GM21619 (cell line): ENCODE measurements at regions not wholly inside any gene's neighbourhood (a gene's known extent, or its start where the extent isn't known, plus 50 kb on each side); places are given as distances from the start of the nearest gene placed in this dataset.

ENCODE experiments used
- ATAC-seq: cut with Tn5 transposase; IDR thresholded peaks from one replicate; pipeline ENCODE4 v1.9.1; 2021; ENCODE audit not compliant: unreplicated experiment

DNA sequence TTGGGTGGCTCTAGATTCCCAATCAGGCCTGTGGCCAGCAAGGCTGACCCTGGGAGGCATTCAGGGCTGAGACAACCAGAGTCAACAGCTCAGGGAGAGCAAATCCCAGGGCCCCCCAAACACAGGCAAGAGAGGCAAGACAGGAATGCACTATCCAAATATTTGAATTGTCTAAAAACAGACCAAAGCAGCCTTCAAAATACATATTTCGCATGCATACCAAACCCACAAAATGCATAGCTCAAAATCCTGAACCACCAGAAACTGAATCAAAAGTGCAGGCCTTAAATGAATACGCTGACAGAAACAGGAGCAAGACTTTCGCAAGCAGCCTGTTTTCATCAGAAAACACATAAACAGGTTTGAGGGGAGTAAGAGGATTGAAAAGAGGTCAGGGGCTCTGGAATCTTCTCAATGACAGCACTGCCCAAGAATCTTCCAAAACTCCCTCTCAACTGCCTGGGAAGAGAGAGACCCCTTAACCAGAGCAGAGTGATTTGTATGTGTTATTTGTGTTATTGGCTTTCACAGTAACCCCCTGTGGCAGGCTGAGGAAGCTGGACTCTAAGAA, 213.6 kb upstream of the CDH5 start:
- ATAC-seq = no peak

DNA sequence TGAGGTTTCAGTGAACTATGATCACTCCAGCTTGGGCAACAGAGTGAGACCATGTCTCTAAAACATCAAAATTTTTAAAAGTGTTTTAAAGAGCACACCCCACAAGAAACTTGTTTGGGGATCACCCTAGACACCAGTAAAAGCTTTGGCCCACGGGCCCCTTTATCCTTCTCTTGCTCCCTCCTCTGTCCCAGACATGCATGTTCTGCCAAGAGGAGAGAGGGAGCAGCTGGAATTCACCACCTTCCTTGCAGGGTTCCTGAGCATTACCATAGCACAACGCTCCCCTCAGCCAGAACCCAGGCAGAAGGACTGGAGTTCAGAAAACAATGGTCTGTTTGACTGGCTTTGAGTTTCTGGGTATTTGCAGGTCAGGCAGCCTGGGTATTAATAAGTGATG, 214.3 kb upstream of the CDH5 start:
- ATAC-seq = no peak

- no peak for ATAC-seq
These were observed 215.6 kb upstream of the CDH5 start for GRCh38 chr16:66150698-66151482.

DNA sequence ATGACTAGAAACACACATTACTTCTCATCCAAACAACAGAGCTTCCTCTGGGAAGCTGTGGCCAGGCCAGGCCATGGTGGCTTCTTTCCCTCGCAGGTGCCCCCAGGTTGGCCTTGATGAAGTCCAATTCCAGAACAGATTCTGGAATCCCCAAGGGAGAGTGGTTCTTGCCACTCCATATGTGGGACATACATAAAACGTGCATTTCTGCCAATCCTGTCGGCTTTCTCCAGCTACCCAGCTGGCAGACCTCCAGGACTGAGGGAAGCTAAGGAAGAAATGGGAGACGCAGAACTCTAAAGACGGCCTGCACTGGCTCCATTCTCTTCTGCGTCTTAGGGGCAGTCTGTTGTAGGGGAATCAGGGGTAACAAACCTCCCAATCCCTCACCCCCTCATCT, 219.2 kb upstream of the CDH5 start:
- no peak for ATAC-seq

DNA sequence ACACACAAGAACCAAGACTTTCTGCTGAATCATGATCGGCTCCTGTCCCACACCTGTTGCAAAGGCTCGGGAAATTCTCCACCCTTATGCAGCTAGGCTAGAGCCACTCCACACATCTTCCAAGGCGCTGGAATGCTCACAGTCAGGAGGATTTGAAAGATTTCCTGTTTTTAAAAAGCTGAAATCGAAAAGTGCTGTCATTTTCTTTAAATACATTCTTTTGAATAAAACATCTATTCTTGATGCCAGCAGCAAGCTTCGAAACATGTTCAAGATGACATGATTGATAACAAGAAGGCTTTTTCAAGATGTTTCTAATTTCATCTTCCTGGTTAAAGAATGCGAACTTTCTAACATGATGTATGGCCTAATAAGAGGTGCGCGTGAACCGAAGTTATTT, 219.7 kb upstream of the CDH5 start:
- no peak for ATAC-seq

GRCh38 chr16:66144641-66145040, 221.8 kb upstream of the CDH5 start:
- ATAC-seq = no peak

- ATAC-seq = no peak
These were observed 223.1 kb upstream of the CDH5 start for GRCh38 chr16:66143415-66143814.

DNA sequence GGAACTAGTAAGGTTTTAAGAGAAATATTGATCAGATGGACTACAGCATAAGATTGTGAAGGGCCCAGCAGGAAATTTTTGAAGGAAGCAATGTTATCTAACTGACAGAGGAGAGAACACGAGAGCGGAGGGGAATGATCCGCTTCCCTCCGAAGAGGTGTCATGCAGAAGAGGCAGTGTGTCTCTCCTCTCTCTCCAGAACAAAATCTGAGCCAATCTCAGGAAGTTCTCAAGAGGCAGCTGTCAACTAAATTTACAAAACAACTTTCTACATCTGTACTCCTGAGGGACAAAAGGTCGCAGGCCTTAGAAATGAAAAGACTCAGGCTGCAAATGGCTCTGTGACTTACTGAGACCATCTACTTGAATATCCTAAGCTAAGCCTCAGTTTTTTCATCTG, 224.6 kb upstream of the CDH5 start:
- ATAC-seq = no peak

DNA sequence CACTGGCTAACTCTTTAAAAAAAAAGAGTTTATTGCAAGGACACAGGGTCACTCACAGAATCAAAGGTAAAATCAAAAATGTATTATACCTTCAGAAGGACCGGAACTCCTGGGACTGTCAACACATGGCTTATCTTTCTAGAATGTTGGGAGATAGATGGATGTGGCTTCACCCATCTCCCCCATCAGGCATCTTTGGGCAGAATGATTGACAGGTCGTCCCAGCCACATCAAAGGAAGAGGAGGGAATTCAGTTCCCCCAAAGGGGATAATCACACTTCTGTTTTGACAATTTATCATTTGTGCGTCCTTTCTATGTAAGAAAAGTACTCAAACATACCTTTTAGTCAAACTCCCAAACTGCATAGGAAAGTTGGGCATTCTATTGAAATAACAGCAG, 228.6 kb upstream of the CDH5 start:
- ATAC-seq = no peak

DNA sequence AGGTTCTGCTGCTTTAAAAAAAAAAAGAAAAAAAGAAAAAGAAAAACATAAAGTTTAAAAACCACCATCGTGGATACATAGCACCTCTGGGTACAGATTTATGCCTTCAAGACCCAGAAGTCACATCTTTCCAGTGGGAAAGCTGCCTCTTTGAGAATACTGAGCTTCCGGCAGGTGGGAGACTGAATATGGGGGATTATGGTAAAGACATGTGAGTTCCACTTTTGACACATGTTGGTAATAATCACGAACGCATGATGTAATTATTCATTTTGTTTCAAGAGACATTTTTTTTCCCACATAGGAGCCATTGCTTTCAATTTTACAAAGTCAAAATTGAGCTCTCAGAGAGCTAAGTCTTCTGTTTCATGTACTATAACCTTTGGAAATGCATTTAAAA, 229.7 kb upstream of the CDH5 start:
- no peak for ATAC-seq

DNA sequence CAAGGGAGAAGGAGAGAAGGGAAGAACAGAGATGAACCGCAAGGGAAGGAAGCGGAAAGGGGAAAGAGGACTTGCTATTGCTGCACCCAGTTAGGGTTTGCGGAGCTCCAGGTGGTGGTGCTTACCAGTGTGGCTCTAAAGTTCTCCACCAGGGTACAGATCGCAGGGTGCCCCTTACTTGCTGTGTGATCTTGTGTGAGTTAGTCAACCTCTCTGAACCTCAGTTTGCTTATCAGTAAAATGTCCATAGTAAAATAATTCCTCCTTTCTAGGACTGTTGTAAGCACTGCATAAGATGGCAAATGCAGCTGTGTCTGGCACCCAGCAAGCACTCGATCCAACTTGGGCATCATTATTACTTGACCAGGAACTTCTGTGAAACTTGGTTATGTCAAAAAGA, 230.7 kb upstream of the CDH5 start:
- no peak for ATAC-seq

- no peak for ATAC-seq
These were observed 231.1 kb upstream of the CDH5 start for GRCh38 chr16:66135421-66135831.

DNA sequence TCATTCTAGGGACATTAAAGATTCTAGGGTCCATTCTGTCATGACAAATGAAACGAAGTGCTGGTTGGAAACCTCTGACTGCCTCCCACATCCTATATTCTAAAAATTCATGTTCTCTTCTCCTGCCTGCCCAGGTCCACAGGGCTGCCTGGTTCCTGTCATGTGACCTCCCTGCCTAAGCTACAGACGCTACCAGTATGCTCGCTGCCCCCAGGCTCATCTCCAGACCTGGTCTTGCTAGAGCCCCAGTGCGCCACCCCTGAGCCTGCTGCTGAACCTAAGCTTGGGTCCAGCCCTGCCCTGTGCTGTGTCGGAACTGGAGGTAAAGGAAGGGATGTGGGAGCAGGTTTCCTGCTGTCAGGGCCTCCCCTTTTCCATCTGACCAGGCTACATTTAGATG, 231.6 kb upstream of the CDH5 start:
- ATAC-seq = no peak

DNA sequence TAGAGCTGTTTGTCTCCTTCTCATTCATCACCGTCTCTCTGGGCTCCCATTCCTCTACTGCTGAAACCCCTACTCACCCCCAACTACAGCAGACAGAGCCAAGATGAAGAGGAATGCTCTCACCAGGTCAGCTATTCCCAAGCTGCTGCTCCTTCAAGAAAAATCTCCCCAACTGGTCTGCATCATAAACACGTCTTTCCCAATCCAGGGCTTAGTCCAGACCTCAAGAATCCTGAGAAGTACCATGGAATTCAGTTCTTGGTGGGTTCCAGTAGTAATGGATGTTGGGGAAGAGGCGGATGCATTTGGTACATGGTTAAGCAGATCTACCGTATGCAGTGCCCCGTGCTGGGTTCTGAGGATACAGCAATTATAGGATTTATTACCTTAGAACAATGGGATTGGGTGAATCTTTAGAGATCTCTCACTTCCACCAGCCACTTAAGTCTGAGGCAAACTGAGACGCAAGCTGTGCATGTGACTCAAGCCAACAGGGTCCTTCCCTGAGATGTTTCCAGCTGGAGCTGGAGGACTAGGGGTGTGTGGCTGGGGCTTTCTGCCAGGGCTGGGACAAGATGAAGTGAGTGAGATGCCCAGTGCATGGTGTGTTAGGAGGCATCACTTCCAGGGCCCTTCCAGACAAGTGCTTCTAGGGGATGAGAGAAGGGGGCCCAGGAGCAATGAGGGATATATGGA, 232.7 kb upstream of the CDH5 start:
- ATAC-seq = no peak

GRCh38 chr16:66131895-66132294, 234.6 kb upstream of the CDH5 start:
- ATAC-seq = no peak

DNA sequence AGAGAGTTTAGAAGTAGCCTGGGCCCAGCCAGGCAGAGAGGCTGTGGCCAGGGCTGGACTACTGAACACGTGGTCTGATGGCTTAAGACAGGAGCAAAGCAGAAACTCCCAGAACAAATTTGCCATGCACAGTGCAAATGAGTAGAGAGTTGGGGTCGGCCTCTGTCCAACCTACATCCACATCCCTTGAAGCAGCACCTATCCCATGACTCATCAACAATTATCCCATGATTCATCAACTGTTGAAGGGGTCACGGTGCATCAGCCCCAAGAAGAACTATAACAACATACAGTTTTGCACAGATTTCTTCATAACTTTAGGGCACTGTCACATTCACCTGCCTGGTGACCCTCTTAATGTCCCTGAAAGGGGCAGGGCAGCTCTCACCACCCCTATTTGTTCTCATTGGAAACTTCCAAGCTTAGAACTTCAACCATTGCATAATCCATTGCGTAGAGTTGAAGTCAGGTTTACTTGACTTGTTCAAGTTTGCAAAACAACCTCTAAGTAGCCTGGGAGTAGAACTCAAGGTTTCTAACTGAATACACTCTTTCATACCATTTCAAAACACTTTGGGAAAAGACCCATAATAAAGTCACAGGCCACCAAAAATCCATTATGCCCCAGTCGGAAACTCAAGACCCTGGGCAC, 235.2 kb upstream of the CDH5 start:
- no peak for ATAC-seq

DNA sequence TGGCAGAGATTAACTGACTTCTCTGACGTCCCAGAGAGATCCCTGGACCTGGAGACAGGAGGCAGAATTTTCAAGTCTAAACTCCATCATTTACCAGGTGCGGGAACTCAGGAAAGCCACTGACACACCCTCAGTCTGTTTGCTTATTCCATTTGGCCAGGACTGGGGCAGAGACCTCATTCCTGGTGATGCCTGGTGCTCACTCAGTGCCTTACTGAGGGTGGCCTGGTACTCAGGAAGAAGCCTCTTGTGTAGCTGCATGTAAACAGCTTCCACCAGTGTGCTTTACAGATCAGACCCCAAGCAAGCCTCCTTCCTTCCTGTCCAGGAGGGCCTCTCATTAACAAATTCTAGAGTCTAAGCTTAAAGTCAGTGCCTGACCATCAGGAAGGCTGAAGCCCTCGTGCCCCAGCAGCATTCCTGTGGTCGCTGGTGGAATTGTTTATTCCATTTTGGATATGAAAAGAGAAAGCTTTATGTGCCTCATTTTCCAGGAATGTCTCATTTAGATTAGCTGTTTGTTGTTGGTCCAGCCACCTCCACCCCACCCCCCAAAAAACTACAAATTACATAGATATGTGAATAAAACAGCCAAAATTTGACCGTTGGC, 236.1 kb upstream of the CDH5 start:
- no peak for ATAC-seq

GRCh38 chr16:66129196-66129595, 237.3 kb upstream of the CDH5 start:
- no peak for ATAC-seq

DNA sequence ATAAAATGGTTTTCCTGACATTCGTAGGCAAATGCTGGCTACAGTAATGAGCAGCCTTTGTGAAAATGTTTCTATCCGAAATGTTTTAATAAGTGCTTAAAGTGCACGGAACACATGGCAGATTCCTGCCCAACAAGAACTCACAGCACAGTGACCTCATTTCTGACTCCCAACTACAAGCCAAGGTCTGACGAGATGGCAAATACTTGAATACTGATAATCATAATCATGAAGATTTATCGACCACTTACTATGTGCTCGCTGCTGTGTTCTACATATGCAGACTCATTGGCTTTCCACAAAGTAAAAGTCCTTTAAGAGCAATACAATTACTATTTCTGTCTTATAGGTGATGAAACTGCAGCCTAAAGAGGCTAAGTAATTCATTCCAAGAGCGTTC, 238.1 kb upstream of the CDH5 start:
- ATAC-seq = no peak

GRCh38 chr16:66127459-66128370, 238.8 kb upstream of the CDH5 start:
- ATAC-seq = no peak
